Epithelial cell of prostate (primary cell): ENCODE measurements at regions not wholly inside any gene's neighbourhood (a gene's known extent, or its start where the extent isn't known, plus 50 kb on each side); places are given as distances from the start of the nearest gene placed in this dataset.

Experiments
- DNase-seq: peaks from one replicate; pipeline ENCODE4 v3.0.0-alpha.2; 2011; ENCODE audit warnings: low read depth, low spot score
- H3K27ac ChIP-seq: fragments of 450-650 bp; 2 replicates; pipeline ENCODE4 v1.5.1; 2017; ENCODE audit warnings: mild to moderate bottlenecking

DNA sequence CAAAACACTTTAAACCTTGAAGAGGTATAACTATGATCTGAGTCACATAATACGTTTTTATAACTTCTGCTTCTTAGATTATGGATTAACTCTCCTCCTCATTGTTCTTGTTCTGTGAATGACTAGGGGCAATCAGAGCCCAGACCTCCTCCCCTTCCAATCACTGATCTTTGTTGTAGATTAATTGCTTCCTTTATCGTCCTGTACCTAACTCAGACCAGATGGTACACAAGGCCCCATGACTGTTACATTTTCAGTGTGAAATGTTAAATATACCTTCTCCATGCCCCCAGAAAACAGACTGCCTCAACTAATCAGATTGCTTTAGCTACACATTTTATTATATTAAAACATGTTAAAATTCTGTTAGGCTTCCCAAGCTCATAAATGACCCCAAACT lies 211.7 kb downstream of the RNF152 start:
- DNase-seq: no peak
- no peak overlapping the region for H3K27ac ChIP-seq

DNA sequence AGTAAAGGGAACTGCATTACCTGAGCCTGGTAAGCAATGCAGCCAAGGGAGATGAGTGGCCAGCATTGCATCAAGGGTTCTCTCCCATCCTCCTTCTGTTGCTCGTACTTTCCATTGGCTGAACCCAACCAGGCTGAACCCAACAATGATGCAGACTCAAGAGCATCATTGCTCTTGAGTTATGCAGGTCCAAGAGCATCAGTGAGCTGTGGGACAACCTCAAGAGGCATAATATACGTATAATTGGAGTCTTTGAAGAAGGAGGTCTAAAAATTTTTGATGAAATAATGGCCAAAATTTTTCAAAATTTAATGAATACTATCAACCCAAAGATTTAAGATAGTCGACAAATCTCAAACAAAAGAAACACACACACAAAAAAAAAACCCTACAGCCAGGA lies 213.0 kb downstream of the RNF152 start:
- DNase-seq: no peak

DNA sequence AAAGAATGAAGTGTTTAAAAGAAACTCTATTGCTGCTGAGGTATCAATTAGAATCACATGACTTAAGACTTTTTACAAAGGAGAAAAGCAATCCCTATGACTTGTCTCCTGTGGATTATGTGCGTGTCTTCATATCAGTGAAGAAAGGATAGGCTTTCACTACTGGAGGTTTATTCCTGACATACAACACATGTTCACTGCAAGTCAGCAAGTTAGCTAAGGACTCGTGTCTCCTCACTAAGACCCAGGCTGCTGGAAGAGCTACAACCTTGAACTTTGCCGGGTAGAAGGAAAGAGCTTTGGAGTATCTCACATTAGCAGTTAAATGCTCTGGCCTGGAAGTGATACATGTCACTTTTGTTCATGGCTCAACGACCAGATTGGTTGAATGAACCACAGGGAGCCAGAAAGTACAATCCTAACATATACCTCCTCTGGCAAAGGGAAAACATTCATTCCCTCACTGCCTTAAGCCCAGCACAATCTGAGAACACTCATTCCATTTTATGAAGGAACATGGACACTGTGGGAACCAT lies 215.3 kb downstream of the RNF152 start:
- no peak overlapping the region for H3K27ac ChIP-seq
- DNase-seq: no peak

More for the DNA sequence above, 213.0 kb downstream of the RNF152 start:
- H3K27ac ChIP-seq: no peak overlapping the region

DNA sequence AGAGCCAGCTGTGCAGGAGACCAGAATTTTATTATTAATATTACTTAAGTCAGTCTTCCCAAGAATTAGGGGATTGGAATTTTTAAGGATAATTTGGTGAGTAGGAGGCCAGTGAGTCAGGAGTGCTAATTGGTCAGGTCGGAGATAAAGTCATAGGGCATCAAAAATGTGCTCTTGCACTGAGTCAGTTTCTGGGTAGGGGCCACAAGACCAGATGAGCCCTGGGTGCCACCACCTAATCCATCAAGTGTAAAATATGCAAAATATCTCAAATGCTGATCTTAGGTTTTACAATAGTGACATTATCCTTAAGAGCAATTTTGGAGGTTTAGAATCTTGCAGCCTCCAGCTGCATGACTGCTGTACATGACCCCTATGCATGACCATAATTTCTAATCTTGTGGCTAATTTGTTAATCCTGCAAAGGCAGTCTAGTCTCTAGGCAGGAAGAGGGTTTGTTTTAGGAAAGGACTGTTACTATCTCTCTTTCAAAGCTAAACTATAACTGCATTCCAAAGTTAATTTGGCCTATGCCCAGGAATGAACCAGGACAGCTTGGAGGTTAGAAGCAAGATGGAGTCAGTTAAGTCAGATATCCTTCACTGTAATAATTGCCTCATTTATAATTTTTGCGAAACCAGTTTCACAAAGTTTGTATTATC lies 215.9 kb downstream of the RNF152 start:
- H3K27ac ChIP-seq: no peak overlapping the region
- DNase-seq: no peak

DNA sequence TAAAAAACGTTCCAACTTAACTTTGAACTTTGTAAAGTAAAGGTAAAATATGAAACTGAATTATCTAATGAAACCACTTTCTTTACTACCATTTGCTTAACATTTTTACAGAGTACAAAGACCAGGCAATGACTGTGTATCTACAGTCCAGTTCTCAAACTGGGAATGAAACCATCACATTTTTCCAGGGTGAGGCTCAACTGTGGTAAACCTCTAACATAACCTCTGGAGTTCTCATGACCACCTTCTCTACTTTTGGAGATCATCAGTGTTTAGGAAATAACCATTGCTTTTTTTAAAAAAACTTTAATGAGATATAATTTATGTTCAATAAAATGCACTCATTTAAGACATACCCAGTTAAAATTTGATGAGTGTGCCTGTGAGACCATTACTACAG lies 223.5 kb downstream of the RNF152 start:
- DNase-seq: no peak

DNA sequence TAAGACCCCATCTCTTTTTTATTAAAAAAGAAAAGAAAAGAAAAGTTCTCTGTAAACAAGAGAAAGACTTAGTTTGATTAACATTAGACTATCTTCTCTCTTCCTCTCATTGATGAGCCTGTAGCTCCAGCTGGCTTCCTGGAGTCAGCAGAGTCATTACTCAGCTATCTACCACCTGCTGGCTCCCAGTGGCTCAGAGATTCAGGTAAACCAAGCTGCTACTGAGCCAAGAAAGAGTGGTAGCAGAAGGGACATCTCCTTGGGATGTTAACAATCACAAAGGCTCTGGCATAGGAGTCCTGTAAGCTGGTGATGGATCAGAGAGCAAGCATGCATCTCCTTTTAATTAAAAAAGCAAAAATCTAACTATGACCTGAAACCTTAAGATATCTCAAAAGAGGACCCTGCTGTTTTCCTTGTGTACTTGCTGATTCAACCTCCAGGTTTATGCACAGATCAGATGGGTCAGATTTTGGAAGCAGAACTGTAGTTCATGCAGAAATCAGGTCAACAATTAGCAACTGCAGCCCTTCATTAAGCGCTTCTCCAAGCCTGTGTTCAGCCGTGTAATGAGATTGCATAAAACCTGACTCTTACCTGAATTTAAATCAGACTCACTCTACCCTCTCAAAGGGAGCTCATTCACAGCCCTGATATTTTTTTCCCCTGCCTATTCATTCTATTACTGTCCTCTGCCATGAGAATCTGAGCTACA lies 225.8 kb downstream of the RNF152 start:
- no peak for DNase-seq
- no peak overlapping the region for H3K27ac ChIP-seq

More for the DNA sequence above, 223.5 kb downstream of the RNF152 start:
- H3K27ac ChIP-seq: no peak overlapping the region

DNA sequence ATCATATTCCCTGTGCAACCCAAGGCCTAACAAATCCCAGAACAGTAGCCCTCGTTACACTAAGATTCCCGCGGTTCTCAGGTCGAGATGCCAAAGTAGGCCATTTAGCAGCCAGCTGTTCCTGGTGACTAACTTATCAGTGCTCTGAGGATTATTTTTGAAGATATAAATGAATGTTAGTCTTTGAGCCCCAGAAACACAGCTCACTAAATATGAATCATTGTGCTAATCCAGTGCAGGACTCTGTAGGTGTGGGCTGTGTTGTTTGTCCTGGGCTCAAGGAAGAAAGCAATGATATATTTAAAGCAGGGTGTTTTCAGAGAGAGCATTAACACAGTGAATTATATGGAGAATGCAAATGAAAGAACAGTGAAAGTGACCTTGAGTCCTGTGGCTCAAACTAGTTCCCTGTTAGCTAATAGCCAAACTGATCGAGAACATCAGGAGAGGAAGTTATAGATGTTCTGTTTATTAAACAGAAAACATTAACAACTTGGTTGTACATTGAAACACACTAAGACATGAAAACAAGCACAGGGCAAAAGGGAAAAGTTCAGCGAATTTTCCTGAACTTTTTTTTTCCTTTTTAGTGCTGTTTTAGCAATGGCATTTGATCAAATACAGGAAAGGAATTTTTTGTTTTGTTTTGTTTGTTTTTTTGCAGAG lies 228.3 kb downstream of the RNF152 start:
- no peak for DNase-seq

DNA sequence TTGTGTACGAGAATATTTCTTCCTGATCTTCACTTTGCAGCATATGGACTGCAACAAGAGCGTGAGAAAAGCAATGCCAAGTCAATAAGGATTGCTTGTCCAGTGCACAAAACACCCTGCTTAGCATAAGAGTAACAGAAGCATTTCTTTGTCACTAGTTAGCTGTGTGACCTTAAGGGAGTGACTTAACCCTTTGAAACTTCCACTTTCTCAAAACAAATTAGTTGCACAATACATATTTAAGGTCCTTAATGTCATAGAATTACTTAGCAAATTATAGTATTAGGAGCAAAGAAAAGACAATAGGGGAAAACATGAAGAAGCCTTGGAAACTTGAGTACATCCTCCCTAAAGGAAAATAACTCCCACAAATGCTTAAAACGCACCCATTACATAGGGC lies 230.1 kb downstream of the RNF152 start:
- DNase-seq: no peak
- no peak overlapping the region for H3K27ac ChIP-seq

More for the DNA sequence above, 228.3 kb downstream of the RNF152 start:
- H3K27ac ChIP-seq: no peak overlapping the region

GRCh38 chr18:61658431-61658830 lies 234.4 kb downstream of the RNF152 start:
- no peak overlapping the region for H3K27ac ChIP-seq
- DNase-seq: no peak

GRCh38 chr18:61657066-61657732 lies 235.6 kb downstream of the RNF152 start:
- no peak overlapping the region for H3K27ac ChIP-seq
- DNase-seq: no peak

- H3K27ac ChIP-seq: no peak overlapping the region
- no peak for DNase-seq
Observed at GRCh38 chr18:61655630-61656029, 237.2 kb downstream of the RNF152 start.

DNA sequence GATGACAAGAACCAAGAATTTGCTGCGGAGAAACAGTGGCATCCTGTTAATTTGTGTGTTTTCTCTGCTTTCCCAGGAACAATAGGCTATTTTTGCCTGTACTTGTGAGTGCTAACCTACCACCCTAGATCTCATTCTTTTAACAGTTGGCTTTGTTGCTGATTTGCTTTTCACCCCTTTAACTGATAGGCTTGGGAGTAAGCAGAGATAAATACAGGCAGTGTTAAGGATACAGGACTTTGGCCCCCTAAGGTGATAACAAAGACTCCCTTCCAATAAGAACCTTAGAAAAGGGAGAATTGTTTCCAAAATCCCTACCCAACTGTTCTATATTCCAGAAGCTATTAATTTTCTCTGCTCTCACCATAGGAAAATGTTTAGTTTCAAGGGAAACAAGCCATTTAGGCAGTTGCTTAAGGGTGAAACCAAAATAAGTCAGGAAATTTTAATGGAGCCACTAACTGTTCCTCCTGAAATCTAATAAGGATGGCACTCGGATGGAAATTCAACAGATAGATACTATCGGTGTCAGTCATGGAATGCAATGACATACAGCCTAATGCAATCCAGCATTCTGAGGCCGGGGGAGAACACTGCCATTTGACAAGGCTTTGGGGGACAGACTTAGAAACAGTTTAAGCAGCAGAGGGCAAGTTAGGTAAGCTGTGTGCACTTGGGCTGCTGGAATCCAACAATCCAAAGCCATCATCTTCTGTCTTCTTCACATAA lies 238.8 kb downstream of the RNF152 start:
- H3K27ac ChIP-seq: no peak overlapping the region
- DNase-seq: no peak

GRCh38 chr18:61651880-61652268 lies 240.9 kb downstream of the RNF152 start:
- H3K27ac ChIP-seq: peak overlapping the region; percentile 34
- DNase-seq: peak; percentile 27

DNA sequence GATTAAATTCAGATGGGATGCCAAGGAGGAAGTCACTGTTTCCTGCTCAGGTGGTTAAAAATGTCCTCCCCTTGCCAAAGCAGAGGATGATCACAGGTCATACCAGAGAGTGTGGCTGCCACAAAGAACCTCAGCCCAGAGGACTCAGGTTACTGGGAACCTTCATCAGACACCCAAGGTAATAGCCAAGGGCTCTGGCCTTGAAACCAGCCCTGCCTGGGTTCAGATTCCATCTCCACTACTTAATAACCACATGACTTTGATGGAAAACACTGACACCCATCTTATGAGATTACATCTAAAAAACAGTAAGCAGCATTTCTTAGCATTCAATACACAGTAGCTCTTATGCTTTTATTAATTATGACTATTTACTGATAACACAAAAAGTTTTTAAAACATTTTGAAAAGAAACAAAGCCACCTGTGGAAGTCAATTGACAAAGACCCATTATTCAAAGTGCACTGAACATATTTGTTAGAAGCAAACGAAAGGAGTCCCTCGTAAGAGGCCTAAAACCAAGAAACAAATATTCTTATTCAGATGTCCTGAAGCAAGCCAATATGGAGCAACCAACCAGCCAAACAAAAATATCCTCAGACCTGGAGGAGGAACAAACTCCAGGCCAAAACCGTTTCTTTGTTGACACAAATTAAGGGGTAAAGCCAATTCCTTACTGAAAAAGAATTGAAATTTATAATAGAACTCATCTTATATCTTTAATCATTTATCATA lies 241.5 kb downstream of the RNF152 start:
- peak; percentile 27 for DNase-seq
- peak overlapping the region; percentile 34 for H3K27ac ChIP-seq

DNA sequence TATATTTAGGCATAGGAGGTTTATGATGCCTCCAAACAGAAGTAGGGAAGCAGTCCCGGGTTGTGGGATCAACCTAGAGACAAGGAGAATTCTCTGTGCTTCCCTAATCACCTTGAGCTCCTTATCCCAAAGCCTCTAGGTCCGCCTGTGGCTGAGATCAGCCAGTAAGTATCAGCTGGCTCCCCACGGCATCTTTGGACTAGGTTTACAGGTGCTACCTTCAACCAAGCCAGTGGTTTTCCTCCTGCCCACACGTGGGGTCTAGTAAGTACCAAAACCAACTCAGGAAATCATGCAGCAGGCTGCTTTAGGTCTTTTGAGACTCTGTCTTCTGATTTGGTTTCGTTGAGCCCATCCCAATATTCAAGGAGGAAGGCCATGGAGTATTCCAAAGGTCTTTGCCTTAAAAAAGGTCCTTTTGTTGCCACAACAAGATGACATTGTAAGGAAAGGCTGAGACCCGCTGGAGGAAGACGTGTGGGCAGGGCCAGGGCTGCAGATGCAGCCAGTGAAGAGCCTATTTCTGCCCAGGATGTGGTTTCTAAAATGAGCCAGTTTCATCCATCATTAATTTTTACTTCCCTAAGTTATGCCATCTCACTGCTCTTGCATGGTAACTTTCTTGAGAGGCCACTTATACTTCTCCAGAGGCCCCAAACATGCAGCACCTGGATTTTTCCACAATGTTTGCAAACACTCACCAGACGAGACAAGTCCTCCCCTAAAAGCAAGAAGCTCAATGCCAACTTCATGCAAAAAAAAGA lies 248.7 kb downstream of the RNF152 start:
- no peak overlapping the region for H3K27ac ChIP-seq
- DNase-seq: no peak

GRCh38 chr18:61639886-61640285 lies 252.9 kb downstream of the RNF152 start:
- DNase-seq: no peak
- H3K27ac ChIP-seq: no peak overlapping the region

DNA sequence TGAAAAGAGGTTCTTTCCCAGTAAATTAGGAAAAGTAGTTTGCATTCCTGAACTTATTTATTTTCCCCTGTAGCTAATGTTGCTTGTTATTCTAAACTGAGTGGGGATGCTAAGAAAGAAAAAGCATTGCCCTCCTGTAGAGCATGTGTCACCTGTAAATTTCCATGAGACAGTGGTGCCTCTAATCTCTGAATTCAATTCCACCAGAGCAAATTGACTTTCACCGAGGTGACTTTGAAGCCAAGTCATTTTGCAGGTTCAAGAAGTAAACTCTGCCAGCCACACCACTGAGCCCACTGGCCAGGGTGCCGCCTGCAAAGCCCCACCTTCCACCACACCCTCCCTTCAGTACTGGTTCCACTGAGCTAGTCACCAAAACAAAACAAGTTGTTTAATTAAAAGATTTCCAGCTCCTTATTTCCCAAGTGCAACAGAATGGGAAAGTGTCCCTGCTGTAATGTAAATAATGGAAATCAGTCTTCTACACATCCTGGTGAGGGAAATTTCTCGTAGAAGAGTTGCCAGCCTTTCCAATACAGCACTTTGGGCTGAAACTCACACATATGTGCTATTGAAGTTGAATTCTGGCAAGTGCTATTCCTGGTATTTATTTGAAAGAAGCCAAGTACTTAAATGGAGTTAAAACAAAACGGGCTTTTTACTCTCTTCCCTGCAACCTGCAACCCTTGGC lies 254.8 kb downstream of the RNF152 start:
- no peak for DNase-seq
- no peak overlapping the region for H3K27ac ChIP-seq

GRCh38 chr18:61637319-61637718 lies 255.5 kb downstream of the RNF152 start:
- no peak for DNase-seq
- H3K27ac ChIP-seq: no peak overlapping the region
